ENCODE measurements at regions not wholly inside any gene's neighbourhood (a gene's known extent, or its start where the extent isn't known, plus 50 kb on each side); places are given as distances from the start of the nearest gene placed in this dataset.

DNA sequence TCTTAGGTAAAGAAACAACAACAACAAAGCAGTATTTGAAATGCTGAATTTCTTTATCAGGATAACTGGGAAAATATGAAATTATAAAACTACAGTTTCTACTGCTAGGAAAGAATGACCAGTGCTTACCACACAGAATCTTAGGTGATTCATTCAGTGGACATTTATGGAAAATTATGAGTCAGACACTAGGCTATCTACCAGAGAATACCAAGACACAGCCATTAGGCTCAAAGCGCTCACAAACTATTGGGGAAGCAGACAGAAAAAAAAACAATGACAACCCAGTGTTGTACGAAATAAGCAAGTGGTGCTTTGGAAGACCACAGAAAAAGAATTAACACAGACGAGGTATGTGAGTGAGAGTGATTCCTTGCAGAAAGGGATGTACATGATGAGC is 1019.5 kb downstream of the PCDH9 start:
- no peaks in the 10 kb centered on the region for H3K36me3 ChIP-seq (ENCODE audit: control insufficient read depth, low read depth, low read length)
- H3K9me3 ChIP-seq (ENCODE audit: control insufficient read depth, low read depth, low read length), result no peaks in the 10 kb centered on the region
- no peak overlapping the region for H3K9ac ChIP-seq (ENCODE audit: low read length)
- no peak overlapping the region for H3K4me3 ChIP-seq (ENCODE audit: low read length)
- no peak overlapping the region for H3K27ac ChIP-seq (ENCODE audit: low read length)
- no peaks in the 10 kb centered on the region for H3K27me3 ChIP-seq (ENCODE audit: control insufficient read depth, insufficient read depth, low read length)
- H3K4me1 ChIP-seq (ENCODE audit: control insufficient read depth, low read depth, low read length), result no peaks in the 10 kb centered on the region

- no peaks in the 10 kb centered on the region for H3K9me3 ChIP-seq (ENCODE audit: control insufficient read depth, low read depth, low read length)
- no peak overlapping the region for H3K4me3 ChIP-seq (ENCODE audit: low read length)
- no peaks in the 10 kb centered on the region for H3K27me3 ChIP-seq (ENCODE audit: control insufficient read depth, insufficient read depth, low read length)
- no peaks in the 10 kb centered on the region for H3K4me1 ChIP-seq (ENCODE audit: control insufficient read depth, low read depth, low read length)
- H3K36me3 ChIP-seq (ENCODE audit: control insufficient read depth, low read depth, low read length), result no peaks in the 10 kb centered on the region
- no peak overlapping the region for H3K27ac ChIP-seq (ENCODE audit: low read length)
- H3K9ac ChIP-seq (ENCODE audit: low read length), result no peak overlapping the region
Observed at GRCh38 chr13:66208589-66208988, 1021.5 kb downstream of the PCDH9 start.

- Histone ChIP-seq H3K9ac (ENCODE audit: low read length) (no peak overlapping the region), H3K9me3 (ENCODE audit: control insufficient read depth, low read depth, low read length) (no peaks in the 10 kb centered on the region), H3K27me3 (ENCODE audit: control insufficient read depth, insufficient read depth, low read length) (no peaks in the 10 kb centered on the region), H3K36me3 (ENCODE audit: control insufficient read depth, low read depth, low read length) (no peaks in the 10 kb centered on the region), H3K4me1 (ENCODE audit: control insufficient read depth, low read depth, low read length) (no peaks in the 10 kb centered on the region), H3K27ac (ENCODE audit: low read length) (no peak overlapping the region), H3K4me3 (ENCODE audit: low read length) (no peak overlapping the region)
Observed at GRCh38 chr13:66207610-66208009, 1022.5 kb downstream of the PCDH9 start.

DNA sequence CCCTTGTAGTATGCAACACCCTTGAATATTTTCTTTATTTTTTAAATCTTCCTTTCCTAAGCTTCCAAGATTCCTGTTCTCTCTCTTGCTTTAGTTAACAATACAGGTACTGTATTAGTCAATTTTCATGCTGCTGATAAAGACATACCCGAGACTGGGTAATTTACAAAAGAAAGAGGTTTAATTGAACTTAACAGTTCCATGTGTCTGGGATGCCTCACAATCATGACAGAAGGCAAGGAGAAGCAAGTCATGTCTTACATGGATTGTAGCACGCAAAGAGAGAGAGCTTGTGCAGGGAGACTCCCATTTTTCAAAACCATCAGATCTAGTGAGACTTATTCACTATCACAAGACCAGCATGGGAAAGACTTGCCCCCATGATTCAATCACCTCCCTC is 1024.3 kb downstream of the PCDH9 start:
- H3K27me3 ChIP-seq (ENCODE audit: control insufficient read depth, insufficient read depth, low read length), result no peaks in the 10 kb centered on the region
- no peak overlapping the region for H3K27ac ChIP-seq (ENCODE audit: low read length)
- no peaks in the 10 kb centered on the region for H3K4me1 ChIP-seq (ENCODE audit: control insufficient read depth, low read depth, low read length)
- H3K36me3 ChIP-seq (ENCODE audit: control insufficient read depth, low read depth, low read length), result no peaks in the 10 kb centered on the region
- H3K9me3 ChIP-seq (ENCODE audit: control insufficient read depth, low read depth, low read length), result no peaks in the 10 kb centered on the region
- no peak overlapping the region for H3K9ac ChIP-seq (ENCODE audit: low read length)
- H3K4me3 ChIP-seq (ENCODE audit: low read length), result no peak overlapping the region

DNA sequence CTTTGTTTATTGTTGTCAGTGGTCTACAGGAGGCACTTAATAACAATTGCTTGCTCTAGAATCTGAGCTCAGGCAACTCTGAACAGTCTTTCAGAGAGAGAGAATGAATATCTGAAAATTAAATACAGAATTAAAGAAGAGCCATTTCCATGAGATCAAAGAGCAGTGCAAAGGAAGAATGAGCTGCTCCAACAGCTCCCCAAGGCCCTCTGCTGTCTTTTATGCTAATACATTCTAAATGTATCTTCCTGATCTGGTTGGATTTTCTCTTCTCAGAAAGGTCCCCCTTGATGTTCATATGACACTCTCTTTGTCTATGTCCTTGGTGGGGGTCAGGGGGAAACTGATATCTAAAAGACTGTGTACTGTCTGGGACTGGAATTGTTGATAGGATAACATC is 1029.6 kb downstream of the PCDH9 start:
- Histone ChIP-seq H3K27me3 (ENCODE audit: control insufficient read depth, insufficient read depth, low read length) (no peaks in the 10 kb centered on the region), H3K4me1 (ENCODE audit: control insufficient read depth, low read depth, low read length) (no peaks in the 10 kb centered on the region), H3K4me3 (ENCODE audit: low read length) (no peak overlapping the region), H3K9me3 (ENCODE audit: control insufficient read depth, low read depth, low read length) (no peaks in the 10 kb centered on the region), H3K9ac (ENCODE audit: low read length) (no peak overlapping the region), H3K27ac (ENCODE audit: low read length) (no peak overlapping the region), H3K36me3 (ENCODE audit: control insufficient read depth, low read depth, low read length) (no peaks in the 10 kb centered on the region)

DNA sequence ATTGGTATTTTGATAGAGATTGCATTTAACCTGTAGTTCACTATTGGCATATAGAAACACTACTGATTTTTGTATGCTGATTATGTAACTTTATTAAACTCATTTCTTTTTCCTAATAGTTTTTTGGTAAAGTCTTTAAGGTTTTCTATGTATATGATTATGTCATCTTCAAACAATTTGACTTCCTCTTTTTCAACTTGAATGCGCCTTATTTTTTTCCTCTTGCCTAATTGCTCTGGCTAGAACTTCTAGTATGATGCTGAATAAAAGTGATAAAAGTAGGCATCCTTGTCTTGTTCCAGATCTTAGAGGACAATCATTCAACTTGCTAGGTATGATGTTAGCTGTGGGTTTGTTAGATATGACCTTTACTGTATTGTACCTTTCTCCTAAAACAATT is 1034.9 kb downstream of the PCDH9 start:
- H3K9ac ChIP-seq (ENCODE audit: low read length), result no peak overlapping the region
- H3K27me3 ChIP-seq (ENCODE audit: control insufficient read depth, insufficient read depth, low read length), result no peaks in the 10 kb centered on the region
- no peak overlapping the region for H3K27ac ChIP-seq (ENCODE audit: low read length)
- H3K4me1 ChIP-seq (ENCODE audit: control insufficient read depth, low read depth, low read length), result no peaks in the 10 kb centered on the region
- H3K36me3 ChIP-seq (ENCODE audit: control insufficient read depth, low read depth, low read length), result no peaks in the 10 kb centered on the region
- H3K4me3 ChIP-seq (ENCODE audit: low read length), result no peak overlapping the region
- no peaks in the 10 kb centered on the region for H3K9me3 ChIP-seq (ENCODE audit: control insufficient read depth, low read depth, low read length)

GRCh38 chr13:66189986-66190385 is 1040.2 kb downstream of the PCDH9 start:
- no peaks in the 10 kb centered on the region for H3K9me3 ChIP-seq (ENCODE audit: control insufficient read depth, low read depth, low read length)
- H3K4me3 ChIP-seq (ENCODE audit: low read length), result no peak overlapping the region
- H3K4me1 ChIP-seq (ENCODE audit: control insufficient read depth, low read depth, low read length), result no peaks in the 10 kb centered on the region

DNA sequence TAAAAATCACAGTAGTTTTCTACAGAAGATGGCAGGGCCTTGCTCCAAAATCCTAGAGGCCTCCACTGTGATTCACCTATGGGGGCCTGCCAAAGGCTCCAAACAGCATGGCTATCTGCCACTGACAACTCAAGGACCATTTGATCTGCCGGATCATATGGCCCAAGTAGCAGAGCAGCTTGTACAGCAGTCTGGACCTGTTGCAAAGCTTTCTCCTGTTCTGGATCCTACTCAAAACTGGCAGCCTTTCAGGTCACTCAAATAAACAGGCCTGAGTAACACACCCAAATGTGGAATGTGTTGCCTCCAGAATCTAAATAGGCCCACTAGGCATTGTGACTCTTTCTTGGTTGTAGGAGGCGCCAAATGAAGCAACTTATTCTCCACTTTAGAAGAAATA is 1049.3 kb downstream of the PCDH9 start:
- Histone ChIP-seq H3K27me3 (ENCODE audit: control insufficient read depth, insufficient read depth, low read length) (no peaks in the 10 kb centered on the region), H3K9ac (ENCODE audit: low read length) (no peak overlapping the region), H3K9me3 (ENCODE audit: control insufficient read depth, low read depth, low read length) (no peaks in the 10 kb centered on the region)

More at GRCh38 chr13:66189986-66190385, 1040.2 kb downstream of the PCDH9 start:
- Histone ChIP-seq H3K27me3 (ENCODE audit: control insufficient read depth, insufficient read depth, low read length) (no peaks in the 10 kb centered on the region), H3K27ac (ENCODE audit: low read length) (no peak overlapping the region), H3K9ac (ENCODE audit: low read length) (no peak overlapping the region), H3K36me3 (ENCODE audit: control insufficient read depth, low read depth, low read length) (no peaks in the 10 kb centered on the region)

DNA sequence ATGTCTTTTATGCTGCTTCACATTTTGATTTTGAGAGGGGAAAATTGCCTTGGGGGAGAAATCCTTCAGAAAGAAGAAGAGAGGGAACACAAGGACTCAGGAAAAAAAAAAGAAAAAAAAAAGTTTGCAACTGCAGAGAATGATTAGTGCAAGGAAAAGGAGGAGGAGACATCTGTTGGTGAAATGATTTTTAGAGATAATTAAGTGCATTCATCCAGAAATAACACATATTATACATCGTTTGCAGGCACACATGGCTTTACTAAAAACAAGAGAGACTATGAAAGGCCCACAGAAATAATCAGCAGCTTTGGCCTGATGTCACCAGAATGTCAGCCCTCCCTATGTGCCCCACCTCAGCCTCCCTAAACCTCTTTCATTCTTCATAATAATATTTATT is 1058.2 kb downstream of the PCDH9 start:
- Histone ChIP-seq H3K9me3 (ENCODE audit: control insufficient read depth, low read depth, low read length) (no peaks in the 10 kb centered on the region), H3K4me3 (ENCODE audit: low read length) (no peak overlapping the region), H3K4me1 (ENCODE audit: control insufficient read depth, low read depth, low read length) (no peaks in the 10 kb centered on the region), H3K36me3 (ENCODE audit: control insufficient read depth, low read depth, low read length) (no peaks in the 10 kb centered on the region), H3K27ac (ENCODE audit: low read length) (no peak overlapping the region), H3K9ac (ENCODE audit: low read length) (no peak overlapping the region), H3K27me3 (ENCODE audit: control insufficient read depth, insufficient read depth, low read length) (no peaks in the 10 kb centered on the region)

More for the DNA sequence above, 1049.3 kb downstream of the PCDH9 start:
- Histone ChIP-seq H3K4me1 (ENCODE audit: control insufficient read depth, low read depth, low read length) (no peaks in the 10 kb centered on the region), H3K4me3 (ENCODE audit: low read length) (no peak overlapping the region), H3K27ac (ENCODE audit: low read length) (no peak overlapping the region), H3K36me3 (ENCODE audit: control insufficient read depth, low read depth, low read length) (no peaks in the 10 kb centered on the region)

DNA sequence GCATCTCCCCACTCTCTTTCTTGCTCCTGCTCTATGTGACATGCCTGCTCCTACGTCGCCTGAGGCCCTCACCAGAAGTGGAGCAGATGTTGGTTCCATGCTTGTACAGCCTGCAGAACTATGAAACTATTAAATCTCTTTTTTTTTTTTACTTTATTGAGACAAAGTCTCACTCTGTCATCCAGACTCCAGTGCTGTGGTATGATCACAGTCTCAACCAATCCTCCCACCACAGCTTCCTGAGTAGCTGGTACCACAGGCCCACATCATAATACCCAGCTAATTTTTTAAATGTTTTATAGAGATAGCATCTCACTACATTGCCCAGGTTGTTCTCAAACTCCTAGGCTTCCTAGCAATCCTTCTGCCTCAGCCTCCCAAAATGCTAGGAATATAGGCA is 1067.7 kb downstream of the PCDH9 start:
- Histone ChIP-seq H3K4me3 (ENCODE audit: low read length) (no peak overlapping the region), H3K9ac (ENCODE audit: low read length) (no peak overlapping the region), H3K9me3 (ENCODE audit: control insufficient read depth, low read depth, low read length) (no peaks in the 10 kb centered on the region), H3K4me1 (ENCODE audit: control insufficient read depth, low read depth, low read length) (no peaks in the 10 kb centered on the region), H3K36me3 (ENCODE audit: control insufficient read depth, low read depth, low read length) (no peaks in the 10 kb centered on the region), H3K27me3 (ENCODE audit: control insufficient read depth, insufficient read depth, low read length) (no peaks in the 10 kb centered on the region), H3K27ac (ENCODE audit: low read length) (no peak overlapping the region)

GRCh38 chr13:66159511-66159910 is 1070.6 kb downstream of the PCDH9 start:
- Histone ChIP-seq H3K9ac (ENCODE audit: low read length) (no peak overlapping the region), H3K27me3 (ENCODE audit: control insufficient read depth, insufficient read depth, low read length) (no peaks in the 10 kb centered on the region), H3K9me3 (ENCODE audit: control insufficient read depth, low read depth, low read length) (no peaks in the 10 kb centered on the region), H3K4me3 (ENCODE audit: low read length) (no peak overlapping the region), H3K4me1 (ENCODE audit: control insufficient read depth, low read depth, low read length) (no peaks in the 10 kb centered on the region), H3K27ac (ENCODE audit: low read length) (no peak overlapping the region), H3K36me3 (ENCODE audit: control insufficient read depth, low read depth, low read length) (no peaks in the 10 kb centered on the region)

DNA sequence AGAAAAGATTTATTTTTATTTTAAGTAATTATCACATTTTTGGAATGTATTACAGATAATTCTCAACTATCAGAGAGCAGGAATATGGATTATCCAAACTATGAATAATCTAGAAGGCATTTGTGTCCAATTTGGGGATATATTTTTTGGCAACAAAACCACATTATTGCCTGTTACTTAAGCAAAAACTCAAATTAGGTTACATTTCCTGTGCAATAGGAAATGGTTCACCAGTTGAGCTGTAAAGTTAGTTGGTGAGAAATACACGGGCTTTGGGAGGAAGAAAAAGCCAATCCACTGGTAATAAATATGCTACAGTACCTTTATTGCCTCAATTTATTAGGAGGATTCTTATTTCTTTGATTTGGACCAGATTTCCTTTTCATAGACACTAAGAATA is 1075.2 kb downstream of the PCDH9 start:
- H3K9me3 ChIP-seq (ENCODE audit: control insufficient read depth, low read depth, low read length), result no peaks in the 10 kb centered on the region
- H3K4me1 ChIP-seq (ENCODE audit: control insufficient read depth, low read depth, low read length), result no peaks in the 10 kb centered on the region
- no peak overlapping the region for H3K4me3 ChIP-seq (ENCODE audit: low read length)
- no peak overlapping the region for H3K27ac ChIP-seq (ENCODE audit: low read length)
- no peaks in the 10 kb centered on the region for H3K36me3 ChIP-seq (ENCODE audit: control insufficient read depth, low read depth, low read length)
- H3K27me3 ChIP-seq (ENCODE audit: control insufficient read depth, insufficient read depth, low read length), result no peaks in the 10 kb centered on the region
- H3K9ac ChIP-seq (ENCODE audit: low read length), result no peak overlapping the region
